K562 (cell line): ENCODE measurements at regions not wholly inside any gene's neighbourhood (a gene's known extent, or its start where the extent isn't known, plus 50 kb on each side); places are given as distances from the start of the nearest gene placed in this dataset.

ENCODE experiments used
- NR2C1 ChIP-seq, 2 experiments: fragments of 450-650 bp; IDR thresholded peaks; 2 replicates each; pipeline ENCODE4 v1.6.1; 2017; ENCODE audit warnings: mild to moderate bottlenecking in 2 of 2, antibody characterized with exemption in 1 of 2, inconsistent platforms in 1 of 2, missing compliant biosample characterization in 1 of 2, missing genetic modification characterization in 1 of 2
- THAP12 ChIP-seq: fragments of 250-450 bp; sonication (Bioruptor Pico); IDR thresholded peaks from 2 replicates; pipeline ENCODE4 v1.9.0; 2021; ENCODE audit warnings: mild to moderate bottlenecking, inconsistent platforms
- ZNF384 ChIP-seq: IDR thresholded peaks from 2 replicates; pipeline ENCODE4 v1.6.1; 2012; ENCODE audit warnings: low read depth, low read length, improper control_type of control experiment

GRCh38 chr2:34492561-34493455, 893.7 kb upstream of the FAM98A start:
- TF ChIP-seq THAP12 (CRISPR knock-in tag) (no peak), ZNF384 (no peak), NR2C1 (IDR thresholded peaks at IDR 0.05) (no peak), NR2C1 (tag; IDR thresholded peaks at IDR 0.05) (no peak)
